OCI-LY3 (cell line): ENCODE measurements at regions not wholly inside any gene's neighbourhood (a gene's known extent, or its start where the extent isn't known, plus 50 kb on each side); places are given as distances from the start of the nearest gene placed in this dataset.

Experiments used
- CTCF ChIP-seq: fragments of 200-600, 300-600 bp; sonication (generic); IDR thresholded peaks from 2 replicates; pipeline ENCODE4 v1.5.1; 2014; ENCODE audit warnings: antibody characterized with exemption, low read length, low read depth
- EZH2phosphoT487 ChIP-seq: fragments of 200-600 bp; shearing (Covaris generic); IDR thresholded peaks from 2 replicates; pipeline ENCODE4 v1.6.1; 2018; ENCODE audit warnings: antibody characterized with exemption, mixed run types, low read depth

DNA sequence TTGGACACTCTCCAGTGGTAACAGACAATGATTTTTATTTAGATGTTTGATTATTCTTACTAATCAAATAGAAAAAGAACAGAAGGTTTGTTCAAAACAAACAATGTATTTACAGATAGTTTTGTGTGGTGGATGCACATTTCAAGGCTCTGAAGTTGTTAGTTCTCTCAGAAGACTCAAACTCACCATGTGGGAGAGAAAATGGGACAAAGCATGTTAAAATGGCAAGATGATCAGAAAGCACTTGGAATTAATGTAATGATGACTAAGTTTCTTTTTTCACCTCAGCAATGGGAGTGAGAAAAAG, 450.5 kb upstream of the KCNMB2 start:
- no peak for TF ChIP-seq CTCF
- no peak for TF ChIP-seq EZH2phosphoT487
